ENCODE measurements at regions not wholly inside any gene's neighbourhood (a gene's known extent, or its start where the extent isn't known, plus 50 kb on each side); places are given as distances from the start of the nearest gene placed in this dataset.

- no peak for DNase-seq
Observed at GRCh38 chr18:70432804-70433400, 144.1 kb downstream of the SOCS6 start.

GRCh38 chr18:70431203-70431624, 142.4 kb downstream of the SOCS6 start:
- no peak for DNase-seq

GRCh38 chr18:70430501-70431173, 141.8 kb downstream of the SOCS6 start:
- no peak for DNase-seq

GRCh38 chr18:70429847-70430500, 141.1 kb downstream of the SOCS6 start:
- DNase-seq, result no peak

GRCh38 chr18:70428439-70428838, 139.6 kb downstream of the SOCS6 start:
- DNase-seq, result no peak

GRCh38 chr18:70426818-70427217, 138.0 kb downstream of the SOCS6 start:
- DNase-seq, result peak in 30 of 58 donors; percentile 6 to 75 (median 31)

- DNase-seq, result no peak
Observed at GRCh38 chr18:70425236-70425635, 136.4 kb downstream of the SOCS6 start.

GRCh38 chr18:70423988-70424387, 135.1 kb downstream of the SOCS6 start:
- DNase-seq, result peak in 1 of 58 donors; percentile 6

- no peak for DNase-seq
Observed at GRCh38 chr18:70423120-70423519, 134.3 kb downstream of the SOCS6 start.

- DNase-seq, result no peak
Observed at GRCh38 chr18:70422391-70422965, 133.6 kb downstream of the SOCS6 start.

- peak in 8 of 58 donors; percentile 2 to 34 (median 14) for DNase-seq
Observed at GRCh38 chr18:70421471-70422390, 132.9 kb downstream of the SOCS6 start.

GRCh38 chr18:70420146-70420898, 131.5 kb downstream of the SOCS6 start:
- DNase-seq, result no peak

GRCh38 chr18:70419526-70419925, 130.7 kb downstream of the SOCS6 start:
- no peak for DNase-seq

GRCh38 chr18:70418546-70419311, 129.9 kb downstream of the SOCS6 start:
- no peak for DNase-seq

- no peak for DNase-seq
Observed at GRCh38 chr18:70417847-70418246, 129.0 kb downstream of the SOCS6 start.

- no peak for DNase-seq
Observed at GRCh38 chr18:70416496-70416895, 127.7 kb downstream of the SOCS6 start.

GRCh38 chr18:70415823-70416488, 127.1 kb downstream of the SOCS6 start:
- DNase-seq, result no peak

GRCh38 chr18:70414315-70414900, 125.6 kb downstream of the SOCS6 start:
- no peak for DNase-seq

- DNase-seq, result no peak
Observed at GRCh38 chr18:70413455-70413854, 124.6 kb downstream of the SOCS6 start.

All from anterior cingulate cortex (tissue), 58 donors.